ENCODE measurements at regions not wholly inside any gene's neighbourhood (a gene's known extent, or its start where the extent isn't known, plus 50 kb on each side); places are given as distances from the start of the nearest gene placed in this dataset.

GRCh38 chr3:59160133-59160746 is 110.4 kb upstream of the CFAP20DC start:
- H3K9me3 ChIP-seq (replicated peaks in 1 of 11): no peaks in the 10 kb centered on the region
- H3K27ac ChIP-seq: no peak overlapping the region
- TF ChIP-seq Cebpa-rat (IDR thresholded peaks at IDR 0.05): no peak
- no peaks in the 10 kb centered on the region for H3K27me3 ChIP-seq
- no peak overlapping the region for H3K4me3 ChIP-seq
- H4K20me1 ChIP-seq: no peaks in the 10 kb centered on the region
- H3K4me1 ChIP-seq: no peaks in the 10 kb centered on the region
- H3K4me2 ChIP-seq: no peak overlapping the region
- H3K9ac ChIP-seq: no peak overlapping the region
- no peaks in the 10 kb centered on the region for H3K36me3 ChIP-seq

GRCh38 chr3:59153648-59154047 is 103.8 kb upstream of the CFAP20DC start:
- Histone ChIP-seq H4K20me1 (no peaks in the 10 kb centered on the region), H3K4me2 (no peak overlapping the region), H3K27ac (no peak overlapping the region), H3K4me3 (no peak overlapping the region), H3K9me3 (replicated peaks in 1 of 11) (peaks cover 7 to 19% (median 15%) of the 10 kb centered on the region in 11 experiments), H3K4me1 (no peaks in the 10 kb centered on the region), H3K9ac (no peak overlapping the region), H3K36me3 (no peaks in the 10 kb centered on the region), H3K27me3 (no peaks in the 10 kb centered on the region)
- TF ChIP-seq Cebpa-rat (IDR thresholded peaks at IDR 0.05): no peak

GRCh38 chr3:59152943-59153342 is 103.1 kb upstream of the CFAP20DC start:
- no peak overlapping the region for H3K4me3 ChIP-seq
- no peak overlapping the region for H3K4me2 ChIP-seq
- no peak for TF ChIP-seq Cebpa-rat (IDR thresholded peaks at IDR 0.05)
- no peaks in the 10 kb centered on the region for H3K36me3 ChIP-seq
- no peaks in the 10 kb centered on the region for H4K20me1 ChIP-seq
- no peaks in the 10 kb centered on the region for H3K4me1 ChIP-seq
- peaks cover 13 to 25% (median 19%) of the 10 kb centered on the region in 11 experiments for H3K9me3 ChIP-seq (replicated peaks in 1 of 11)
- no peak overlapping the region for H3K27ac ChIP-seq
- no peak overlapping the region for H3K9ac ChIP-seq
- no peaks in the 10 kb centered on the region for H3K27me3 ChIP-seq

GRCh38 chr3:59150039-59150438 is 100.2 kb upstream of the CFAP20DC start:
- no peaks in the 10 kb centered on the region for H3K4me1 ChIP-seq
- H3K4me2 ChIP-seq: no peak overlapping the region
- H3K4me3 ChIP-seq: no peak overlapping the region

GRCh38 chr3:59149166-59149565 is 99.3 kb upstream of the CFAP20DC start:
- Histone ChIP-seq H3K4me1 (no peaks in the 10 kb centered on the region), H3K9ac (no peak overlapping the region), H3K9me3 (replicated peaks in 1 of 11) (peaks cover 22 to 41% (median 32%) of the 10 kb centered on the region in 11 experiments), H3K27ac (no peak overlapping the region), H3K27me3 (no peaks in the 10 kb centered on the region), H3K4me3 (no peak overlapping the region), H3K4me2 (no peak overlapping the region), H3K36me3 (no peaks in the 10 kb centered on the region), H4K20me1 (no peaks in the 10 kb centered on the region)
- no peak for TF ChIP-seq Cebpa-rat (IDR thresholded peaks at IDR 0.05)

More at GRCh38 chr3:59150039-59150438, 100.2 kb upstream of the CFAP20DC start:
- Histone ChIP-seq H3K27me3 (no peaks in the 10 kb centered on the region), H3K27ac (no peak overlapping the region), H4K20me1 (no peaks in the 10 kb centered on the region), H3K9ac (no peak overlapping the region), H3K9me3 (replicated peaks in 1 of 11) (peaks cover 22 to 41% (median 32%) of the 10 kb centered on the region in 11 experiments), H3K36me3 (no peaks in the 10 kb centered on the region)
- TF ChIP-seq Cebpa-rat (IDR thresholded peaks at IDR 0.05): no peak

GRCh38 chr3:59143447-59143846 is 93.6 kb upstream of the CFAP20DC start:
- no peak for TF ChIP-seq Cebpa-rat (IDR thresholded peaks at IDR 0.05)
- H3K36me3 ChIP-seq: no peaks in the 10 kb centered on the region
- no peak overlapping the region for H3K27ac ChIP-seq
- H3K4me3 ChIP-seq: no peak overlapping the region
- no peak overlapping the region for H3K4me2 ChIP-seq
- H3K9me3 ChIP-seq (replicated peaks in 1 of 11): peaks cover 8 to 22% (median 14%) of the 10 kb centered on the region in 11 experiments; a peak in 21 of 22 replicates
- no peaks in the 10 kb centered on the region for H3K27me3 ChIP-seq
- no peak overlapping the region for H3K9ac ChIP-seq
- H3K4me1 ChIP-seq: no peaks in the 10 kb centered on the region
- H4K20me1 ChIP-seq: no peaks in the 10 kb centered on the region

GRCh38 chr3:59142556-59142955 is 92.7 kb upstream of the CFAP20DC start:
- no peak for TF ChIP-seq Cebpa-rat (IDR thresholded peaks at IDR 0.05)
- H3K27me3 ChIP-seq: no peaks in the 10 kb centered on the region
- H3K9me3 ChIP-seq (replicated peaks in 1 of 11): peaks cover 4 to 13% (median 8%) of the 10 kb centered on the region in 11 experiments; a peak in 21 of 22 replicates
- H3K4me1 ChIP-seq: no peaks in the 10 kb centered on the region
- no peaks in the 10 kb centered on the region for H4K20me1 ChIP-seq
- no peak overlapping the region for H3K9ac ChIP-seq
- H3K27ac ChIP-seq: no peak overlapping the region
- no peak overlapping the region for H3K4me3 ChIP-seq
- no peaks in the 10 kb centered on the region for H3K36me3 ChIP-seq
- H3K4me2 ChIP-seq: no peak overlapping the region

- H3K36me3 ChIP-seq: no peaks in the 10 kb centered on the region
- peaks cover 0 to 10% (median 0%) of the 10 kb centered on the region in 10 experiments; a peak in 4 of 20 replicates for H3K4me1 ChIP-seq
- no peak for TF ChIP-seq Cebpa-rat (IDR thresholded peaks at IDR 0.05)
- H3K27me3 ChIP-seq: no peaks in the 10 kb centered on the region
- no peaks in the 10 kb centered on the region for H4K20me1 ChIP-seq
- H3K27ac ChIP-seq: no peak overlapping the region
- H3K9me3 ChIP-seq (replicated peaks in 1 of 11): no peaks in the 10 kb centered on the region
- H3K4me3 ChIP-seq: no peak overlapping the region
- H3K4me2 ChIP-seq: no peak overlapping the region
- no peak overlapping the region for H3K9ac ChIP-seq
These were observed 89.1 kb upstream of the CFAP20DC start for GRCh38 chr3:59138966-59139365.

GRCh38 chr3:59137415-59137814 is 87.6 kb upstream of the CFAP20DC start:
- Histone ChIP-seq H3K9me3 (replicated peaks in 1 of 11) (no peaks in the 10 kb centered on the region), H3K9ac (no peak overlapping the region), H4K20me1 (no peaks in the 10 kb centered on the region), H3K4me2 (no peak overlapping the region), H3K36me3 (no peaks in the 10 kb centered on the region), H3K27ac (no peak overlapping the region), H3K4me3 (no peak overlapping the region), H3K4me1 (peaks cover 0 to 10% (median 0%) of the 10 kb centered on the region in 10 experiments; a peak in 4 of 20 replicates), H3K27me3 (no peaks in the 10 kb centered on the region)
- no peak for TF ChIP-seq Cebpa-rat (IDR thresholded peaks at IDR 0.05)

- Histone ChIP-seq H3K27me3 (no peaks in the 10 kb centered on the region), H3K36me3 (no peaks in the 10 kb centered on the region), H3K27ac (no peak overlapping the region), H3K4me3 (no peak overlapping the region), H3K9ac (no peak overlapping the region), H3K4me2 (no peak overlapping the region), H4K20me1 (no peaks in the 10 kb centered on the region), H3K4me1 (peaks cover 0 to 10% (median 0%) of the 10 kb centered on the region in 10 experiments; a peak in 4 of 20 replicates), H3K9me3 (replicated peaks in 1 of 11) (no peaks in the 10 kb centered on the region)
- no peak for TF ChIP-seq Cebpa-rat (IDR thresholded peaks at IDR 0.05)
These were observed 86.3 kb upstream of the CFAP20DC start for GRCh38 chr3:59136081-59136480.
